ENCODE measurements at regions not wholly inside any gene's neighbourhood (a gene's known extent, or its start where the extent isn't known, plus 50 kb on each side); places are given as distances from the start of the nearest gene placed in this dataset.

DNA sequence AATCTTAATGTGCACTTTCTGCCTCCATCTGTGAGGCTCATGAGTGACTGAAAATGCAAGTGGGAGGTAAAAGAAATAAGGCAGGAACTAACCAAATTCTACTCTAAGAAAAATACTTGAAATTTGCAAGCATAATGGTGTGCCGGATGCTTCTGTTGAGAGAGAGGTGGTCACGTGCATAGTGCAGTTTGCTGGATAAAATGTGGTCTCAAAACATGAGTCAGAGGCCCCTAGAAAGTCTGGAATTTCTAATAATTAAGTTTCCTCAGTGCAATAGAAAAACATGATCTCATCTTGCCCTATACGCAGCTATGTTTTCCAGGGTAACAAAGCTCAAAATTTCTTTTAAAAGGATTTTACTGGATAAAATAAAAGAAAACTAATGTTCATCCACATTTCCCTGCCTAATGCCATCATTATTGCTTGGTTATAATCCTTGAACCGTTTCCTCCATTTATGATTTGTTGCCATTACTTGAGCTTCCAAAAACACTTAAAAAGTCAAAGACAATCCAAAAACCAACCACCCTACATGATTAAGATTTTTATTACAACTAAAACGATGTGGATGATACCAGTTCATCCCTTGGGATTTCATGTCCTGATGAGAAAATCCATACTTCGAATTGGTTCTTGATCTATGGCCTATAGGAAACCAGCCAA is 351.7 kb upstream of the ARID1B start:
- TF ChIP-seq EZH2 (IDR thresholded peaks at IDR 0.05; ENCODE audit: insufficient read depth, poor library complexity, severe bottlenecking) (no peak), EZH2phosphoT487 (IDR thresholded peaks at IDR 0.05; ENCODE audit: insufficient read depth, low read depth) (no peak)

Data from GM23248 (cell line).